Fibroblast of skin of scalp (primary cell): ENCODE measurements at regions not wholly inside any gene's neighbourhood (a gene's known extent, or its start where the extent isn't known, plus 50 kb on each side); places are given as distances from the start of the nearest gene placed in this dataset.
"Not testable (repeated sequence)": the region's sequence is repeated elsewhere in the genome, so short reads cannot be mapped to it uniquely, and the experiment has no call there.

Source experiments
- DNase-seq: peaks from one replicate; pipeline ENCODE4 v3.0.0-alpha.2; 2013

DNA sequence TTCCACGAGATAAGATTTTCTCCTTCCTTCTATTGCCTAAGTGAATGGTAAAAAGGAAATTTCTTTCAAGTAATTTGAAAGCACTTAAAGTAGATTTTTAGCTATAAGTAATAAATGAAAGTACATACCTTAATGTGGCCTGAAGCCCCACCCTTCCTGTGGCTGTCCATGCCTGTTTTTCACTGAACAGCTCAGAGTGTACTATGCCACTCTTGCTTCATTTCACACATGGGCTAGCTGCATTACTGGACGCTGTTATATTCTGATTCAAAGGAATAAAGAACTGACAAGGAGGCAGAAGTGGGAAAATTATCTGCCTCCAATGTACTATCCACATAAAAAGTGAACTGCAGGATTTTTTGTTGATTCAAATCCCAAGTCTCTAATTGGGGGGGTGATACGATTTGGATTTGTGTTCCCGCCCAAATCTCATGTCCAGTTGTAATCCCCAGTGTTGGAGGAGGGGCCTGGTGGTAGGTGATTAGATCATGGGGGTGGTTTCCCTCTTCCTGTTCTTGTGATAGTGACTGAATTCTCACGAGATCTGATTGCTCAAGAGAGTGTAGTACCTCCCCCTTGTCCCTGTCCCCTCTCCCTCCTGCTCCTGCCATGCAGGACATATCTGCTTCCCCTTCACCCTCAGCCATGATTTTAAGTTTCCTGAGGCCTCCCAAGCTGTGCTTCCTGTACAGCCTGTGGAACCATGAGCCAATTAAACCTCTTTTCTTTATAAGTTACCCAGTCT is 154.7 kb upstream of the SGCG start:
- DNase-seq = no peak

DNA sequence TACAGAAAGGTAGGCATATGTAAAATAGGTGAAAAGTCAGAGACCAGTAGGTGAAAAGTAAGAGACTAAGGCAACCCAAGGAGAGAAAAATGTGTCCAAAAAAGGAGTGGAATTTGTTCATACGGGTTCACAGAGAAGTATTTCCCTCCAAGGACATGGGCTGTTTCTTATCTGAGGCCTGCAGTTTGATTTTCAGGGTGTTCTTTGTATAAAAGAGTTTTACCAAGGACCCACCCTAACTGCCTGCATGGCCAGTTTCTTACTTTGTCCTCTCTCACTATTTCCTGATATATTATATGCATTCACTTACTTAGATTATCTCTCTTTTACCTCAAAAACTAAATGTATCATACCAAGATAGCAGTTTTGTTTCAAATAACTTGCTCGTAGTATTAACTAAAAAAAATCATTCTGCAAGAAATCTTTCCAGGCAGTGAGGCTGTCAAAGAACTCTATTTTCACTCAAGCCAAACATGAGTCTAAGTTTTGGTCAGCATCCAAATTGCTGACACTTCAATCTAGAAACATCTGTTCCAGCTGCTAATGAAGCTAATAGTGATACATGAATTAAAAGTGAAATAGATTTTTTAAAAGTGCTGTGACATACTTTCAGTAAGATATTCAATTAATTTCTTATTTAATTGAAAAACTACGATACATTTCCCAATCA is 141.4 kb upstream of the SGCG start:
- DNase-seq = no peak

DNA sequence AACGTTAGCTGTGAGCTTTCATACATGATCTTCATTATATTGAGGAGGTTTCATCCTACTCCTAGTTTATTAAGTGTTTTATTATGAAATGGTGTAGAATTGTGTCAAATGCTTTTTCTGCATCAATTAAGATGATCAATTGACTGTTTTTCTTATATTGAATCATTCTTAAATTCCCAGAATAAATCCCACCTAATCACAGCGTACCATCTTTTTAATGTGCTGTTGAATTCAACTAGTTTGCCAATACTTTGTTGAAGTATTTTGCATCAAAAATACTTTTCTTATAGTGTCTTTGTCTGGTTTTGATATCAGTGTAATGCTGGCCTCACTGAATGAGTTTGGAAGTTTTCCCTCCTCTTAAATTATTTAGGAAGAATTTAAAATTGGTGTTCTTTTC is 138.6 kb upstream of the SGCG start:
- no peak for DNase-seq

- DNase-seq = no peak
Observed at GRCh38 chr13:23044906-23045305, 135.9 kb upstream of the SGCG start.

DNA sequence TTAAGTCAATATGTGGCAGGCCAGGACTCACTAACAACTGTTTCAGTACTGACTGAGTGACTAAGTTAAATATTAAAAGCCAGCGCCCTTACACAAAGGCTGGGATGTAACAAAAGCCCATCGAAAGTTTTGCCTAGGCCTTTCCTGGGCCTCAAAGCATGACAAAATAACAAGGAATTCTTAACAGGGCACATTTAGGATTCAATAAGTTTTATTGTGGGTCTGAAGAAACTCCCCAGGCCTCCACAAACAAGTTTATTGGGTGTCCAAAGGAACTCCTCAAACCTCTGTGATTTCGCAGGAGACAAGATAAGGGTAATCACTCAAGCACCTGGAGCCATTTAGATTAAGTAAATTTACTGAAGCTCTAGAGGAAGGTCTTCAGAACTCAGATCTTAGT is 130.7 kb upstream of the SGCG start:
- DNase-seq = no peak

GRCh38 chr13:23053711-23054110 is 127.1 kb upstream of the SGCG start:
- not testable (repeated sequence) for DNase-seq

GRCh38 chr13:23059173-23059572 is 121.6 kb upstream of the SGCG start:
- DNase-seq = no peak

DNA sequence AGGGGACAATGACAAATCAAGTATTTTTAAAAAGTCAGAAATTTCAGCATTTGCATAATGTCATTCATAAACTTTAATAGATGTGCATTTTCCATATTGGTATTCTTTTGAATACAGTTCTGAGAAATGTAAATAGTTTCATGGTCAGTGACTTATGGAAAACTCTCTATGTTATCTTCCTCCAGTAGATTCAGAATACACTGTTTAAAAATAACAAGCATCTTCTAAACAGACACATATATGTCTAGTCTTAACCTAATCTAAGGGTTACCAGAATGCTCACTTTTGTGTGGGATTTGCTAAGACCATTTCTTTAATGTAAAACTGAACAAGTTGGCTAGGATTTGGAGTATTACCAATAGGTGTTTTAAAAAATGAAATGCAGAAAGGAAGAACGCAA is 119.8 kb upstream of the SGCG start:
- DNase-seq = no peak

DNA sequence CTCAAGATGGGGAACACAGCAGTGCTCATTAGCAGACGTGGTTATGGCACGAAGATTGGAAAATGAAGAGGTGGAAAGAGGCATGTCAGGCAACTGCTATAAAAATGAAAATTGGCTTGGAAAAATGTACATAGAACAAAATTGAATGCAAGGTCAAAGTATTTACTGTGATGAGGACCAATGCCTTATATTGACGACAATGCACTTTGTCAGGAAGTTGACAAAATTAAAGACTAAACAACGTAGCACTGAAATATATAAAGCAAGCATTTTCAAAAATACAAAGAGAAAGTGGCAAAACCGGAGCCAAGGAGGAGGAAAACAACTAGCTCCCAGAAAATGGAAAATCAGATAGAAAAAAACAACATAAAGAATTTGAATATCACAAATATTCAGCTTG is 113.7 kb upstream of the SGCG start:
- no peak for DNase-seq

GRCh38 chr13:23069566-23069965 is 111.2 kb upstream of the SGCG start:
- peak; percentile 76 for DNase-seq

- DNase-seq = no peak
Observed at GRCh38 chr13:23074075-23074828, 106.5 kb upstream of the SGCG start.

- no peak for DNase-seq
Observed at GRCh38 chr13:23081220-23081619, 99.6 kb upstream of the SGCG start.

DNA sequence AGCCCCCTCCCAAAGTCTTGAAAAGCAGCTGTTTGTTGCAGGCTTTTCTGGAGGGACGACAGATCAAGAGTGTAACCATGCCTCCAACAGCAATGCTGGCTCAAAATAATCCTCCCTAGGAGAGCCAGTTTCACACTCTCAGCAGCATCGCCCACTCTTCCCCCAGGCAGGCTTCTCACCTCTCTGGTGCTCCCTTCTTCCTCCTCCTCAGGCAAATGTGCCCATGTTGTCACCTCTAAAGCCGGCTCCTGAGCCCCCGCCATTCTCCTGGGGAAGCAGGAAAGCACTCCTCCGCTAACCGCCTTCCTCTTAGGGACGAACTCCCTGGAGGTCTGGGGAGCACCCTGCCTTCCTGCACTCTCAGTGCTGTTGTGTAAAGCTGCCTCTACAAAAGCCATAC is 98.9 kb upstream of the SGCG start:
- DNase-seq = no peak

DNA sequence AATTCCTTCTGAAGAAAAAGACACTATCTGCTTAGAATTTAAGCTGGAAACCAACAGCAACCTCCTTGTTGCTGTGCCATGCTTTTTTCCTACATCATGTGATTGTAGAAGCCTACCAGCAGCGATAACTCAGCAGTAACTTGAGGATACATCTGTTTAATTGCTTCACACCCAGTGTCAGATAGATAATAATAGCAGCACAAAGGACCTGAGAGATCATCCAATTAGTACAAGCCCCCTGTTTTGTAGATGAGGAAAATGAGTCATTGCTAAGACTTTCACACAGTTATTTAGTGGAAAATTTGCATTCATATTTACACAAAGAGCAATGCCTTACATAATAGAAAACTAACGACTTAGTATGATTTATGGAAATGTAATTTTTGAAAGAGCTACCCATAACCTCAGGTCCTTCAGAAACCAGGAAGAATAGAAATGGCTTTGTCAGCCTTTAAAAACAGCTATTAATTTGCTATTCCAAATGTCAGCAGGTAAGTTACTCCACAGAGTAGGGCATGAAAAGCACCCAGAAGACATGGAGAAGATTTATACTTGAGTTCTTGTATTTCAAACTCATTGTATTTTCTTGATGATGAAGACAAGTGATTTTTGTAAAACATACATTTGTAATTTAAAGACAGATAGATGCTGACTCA is 93.7 kb upstream of the SGCG start:
- DNase-seq = no peak

DNA sequence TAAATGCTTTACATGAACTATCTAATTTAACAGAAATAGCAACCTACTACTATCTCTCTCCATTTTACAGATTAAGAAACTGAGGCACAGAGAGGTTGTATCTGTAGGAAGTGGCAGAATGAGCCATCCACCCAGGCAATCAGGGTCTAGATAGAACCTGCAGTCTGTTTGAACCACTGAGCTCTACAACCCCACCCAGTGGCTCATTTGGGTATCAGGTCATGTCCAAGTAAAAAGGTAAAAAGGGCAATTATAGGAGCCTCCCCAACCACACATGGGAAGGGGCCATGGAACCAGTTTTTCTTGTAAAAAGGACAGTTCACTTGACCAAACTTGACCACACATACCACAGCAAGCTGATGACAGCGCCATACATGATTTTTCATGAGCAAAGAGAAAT is 92.9 kb upstream of the SGCG start:
- DNase-seq = peak; percentile 10

- DNase-seq = peak; percentile 3
Observed at GRCh38 chr13:23098161-23098907, 82.4 kb upstream of the SGCG start.

- no peak for DNase-seq
Observed at GRCh38 chr13:23105051-23105450, 75.7 kb upstream of the SGCG start.

- no peak for DNase-seq
Observed at GRCh38 chr13:23107665-23108064, 73.1 kb upstream of the SGCG start.

DNA sequence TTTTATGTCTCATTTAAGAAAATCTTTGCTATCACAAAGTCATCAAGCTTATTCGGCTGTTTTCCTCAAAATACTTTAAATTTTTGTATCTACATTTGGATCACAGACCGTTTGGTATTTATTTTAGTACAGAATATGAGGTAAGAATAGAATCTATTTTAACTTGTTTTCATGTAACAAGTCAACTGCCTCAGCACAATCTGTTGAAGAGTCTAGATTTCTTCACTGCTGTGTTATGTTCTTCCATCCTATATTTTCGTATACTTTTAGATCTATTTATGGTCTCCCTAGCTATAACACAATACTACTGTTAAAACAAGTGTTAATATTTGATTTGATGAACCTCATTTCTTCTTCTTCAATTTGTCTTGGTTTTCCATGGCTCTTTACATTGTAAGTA is 61.6 kb upstream of the SGCG start:
- DNase-seq = no peak

DNA sequence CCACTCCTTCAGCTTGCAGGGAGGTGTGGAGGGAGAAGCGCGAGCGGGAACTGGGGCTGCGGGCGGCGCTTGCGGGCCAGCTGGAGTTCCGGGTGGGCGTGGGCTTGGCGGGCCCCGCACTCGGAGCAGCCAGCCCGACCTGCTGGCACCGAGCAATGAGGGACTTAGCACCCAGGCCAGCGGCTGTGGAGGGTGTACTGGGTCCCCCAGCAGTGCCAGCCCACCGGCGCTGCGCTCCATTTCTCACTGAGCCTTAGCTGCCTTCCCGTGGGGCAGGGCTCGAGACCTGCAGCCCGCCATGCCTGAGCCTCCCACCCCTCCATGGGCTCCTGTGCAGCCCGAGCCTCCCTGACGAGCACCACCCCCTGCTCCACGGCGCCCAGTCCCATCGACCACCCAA is 53.2 kb upstream of the SGCG start:
- DNase-seq = not testable (repeated sequence)

DNA sequence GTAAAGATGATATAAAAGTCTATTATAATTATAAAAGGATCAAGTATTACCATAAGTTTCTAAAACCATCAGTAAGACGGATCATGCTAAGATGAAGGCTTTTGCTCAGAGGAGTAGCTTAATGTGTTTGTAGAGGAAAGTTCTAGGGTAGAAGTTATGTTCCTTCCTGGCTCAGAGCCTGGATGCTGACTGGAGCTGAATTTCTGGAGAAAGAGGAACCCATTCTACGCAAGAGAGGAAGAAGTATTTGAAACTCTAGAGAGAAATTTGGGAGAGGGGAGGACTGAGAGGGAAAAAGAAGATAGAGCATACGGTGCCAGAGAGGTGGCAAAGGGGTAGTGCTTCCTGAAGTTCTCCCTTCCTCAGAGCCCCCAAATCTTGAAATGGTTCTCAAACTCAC is 51.4 kb upstream of the SGCG start:
- no peak for DNase-seq
